Gastroesophageal sphincter (tissue), 4 donors: ENCODE measurements at regions not wholly inside any gene's neighbourhood (a gene's known extent, or its start where the extent isn't known, plus 50 kb on each side); places are given as distances from the start of the nearest gene placed in this dataset.

Experiments used
- ATAC-seq: fragments of 150-250 bp; one replicate; pipeline ENCODE4 v1.9.1; 2016; ENCODE audit warnings: mild to moderate bottlenecking, moderate library complexity
- H3K27ac ChIP-seq, 4 donors: fragments of 200-600 bp; sonication (generic) in 3 of 4; 1 replicate in 3 of 4; 2 replicates in 1 of 4; pipeline ENCODE4 v1.5.1; 2016 to 2019
- H3K27me3 ChIP-seq: fragments of 200-600 bp; sonication (generic); one replicate; pipeline ENCODE4 v1.5.1; 2019
- H3K36me3 ChIP-seq, 2 donors: fragments of 200-600 bp; sonication (generic); one replicate each; pipeline ENCODE4 v1.5.1; 2019; ENCODE audit warnings: control low read depth in 1 of 2
- H3K4me1 ChIP-seq, 3 donors: fragments of 200-600 bp; sonication (generic); 1 replicate in 2 of 3; 2 replicates in 1 of 3; pipeline ENCODE4 v1.5.1; 2016 to 2019; ENCODE audit warnings: control low read depth in 2 of 3
- H3K4me3 ChIP-seq, 2 donors: fragments of 200-600 bp; sonication (generic); one replicate each; pipeline ENCODE4 v1.5.1; 2019; ENCODE audit warnings: mild to moderate bottlenecking in 1 of 2, moderate library complexity in 1 of 2
- H3K9me3 ChIP-seq, 3 donors: fragments of 200-600 bp; sonication (generic); one replicate each; pipeline ENCODE4 v1.5.1; 2017 to 2019; ENCODE audit warnings: control low read depth in 2 of 3
- CTCF ChIP-seq, 4 experiments: fragments of 200-600 bp in 2 of 4; fragments of 450-650 bp in 2 of 4; sonication (generic) in 1 of 4; IDR thresholded peaks; one replicate each; pipeline ENCODE4 v1.5.1; 2017 to 2019; ENCODE audit warnings: antibody characterized with exemption in 4 of 4, mild to moderate bottlenecking in 2 of 4, moderate library complexity in 2 of 4
- EP300 ChIP-seq: sonication (generic); formaldehyde crosslinking; IDR thresholded peaks from one replicate; pipeline ENCODE4 v1.6.1; 2017; ENCODE audit warnings: antibody characterized with exemption, mild to moderate bottlenecking
- POLR2A ChIP-seq, 2 donors: fragments of 450-650 bp; IDR thresholded peaks; one replicate each; pipeline ENCODE4 v1.6.1; 2017; ENCODE audit warnings: antibody characterized with exemption in 2 of 2, mild to moderate bottlenecking in 2 of 2, moderate library complexity in 1 of 2
- POLR2AphosphoS5 ChIP-seq: sonication (generic); formaldehyde crosslinking; IDR thresholded peaks from one replicate; pipeline ENCODE4 v1.6.1; 2017; ENCODE audit warnings: antibody characterized with exemption
- WGBS, 2 donors: methylation state at CpG; one replicate each; pipeline ENCODE4 v1.1.5; 2018; ENCODE audit warnings: low coverage in 1 of 2; 5-methylcytosine and 5-hydroxymethylcytosine counted together

- no peak for ATAC-seq
- H3K27me3 ChIP-seq = peaks cover 41% of the 10 kb centered on the region
Measured at GRCh38 chr2:3971652-3972192, 268.3 kb downstream of the DCDC2C start.

GRCh38 chr2:3972377-3972776, 269.0 kb downstream of the DCDC2C start:
- no peaks in the 10 kb centered on the region for H3K9me3 ChIP-seq
- H3K4me1 ChIP-seq = no peaks in the 10 kb centered on the region
- 71 to 90% methylated on average over 2 to 5 of the region's 9 CpGs for WGBS, 2 donors
- ATAC-seq = no peak
- H3K27me3 ChIP-seq = peaks cover 41% of the 10 kb centered on the region
- no peak for TF ChIP-seq EP300
- TF ChIP-seq POLR2A (IDR thresholded peaks at IDR 0.05) = no peak
- TF ChIP-seq CTCF (IDR thresholded peaks at IDR 0.05) = no peak
- TF ChIP-seq POLR2AphosphoS5 = no peak
- H3K36me3 ChIP-seq = no peaks in the 10 kb centered on the region
- H3K27ac ChIP-seq = no peak overlapping the region
- no peak overlapping the region for H3K4me3 ChIP-seq

More at GRCh38 chr2:3971652-3972192, 268.3 kb downstream of the DCDC2C start:
- Histone ChIP-seq H3K4me1 (no peaks in the 10 kb centered on the region), H3K9me3 (no peaks in the 10 kb centered on the region), H3K27ac (no peak overlapping the region), H3K36me3 (no peaks in the 10 kb centered on the region), H3K4me3 (no peak overlapping the region)
- 90 to 95% methylated on average over 4 of the region's 4 CpGs for WGBS, 2 donors
- TF ChIP-seq POLR2A (IDR thresholded peaks at IDR 0.05) = no peak
- no peak for TF ChIP-seq CTCF (IDR thresholded peaks at IDR 0.05)
- TF ChIP-seq POLR2AphosphoS5 = no peak
- TF ChIP-seq EP300 = no peak

- no peak overlapping the region for H3K27ac ChIP-seq
- no peaks in the 10 kb centered on the region for H3K4me1 ChIP-seq
- no peaks in the 10 kb centered on the region for H3K36me3 ChIP-seq
- H3K9me3 ChIP-seq = peaks cover 0 to 10% (median 0%) of the 10 kb centered on the region in 3 donors
- peaks cover 30% of the 10 kb centered on the region for H3K27me3 ChIP-seq
- WGBS, 2 donors = 60 to 75% methylated on average over 1 to 2 of the region's 3 CpGs
- TF ChIP-seq CTCF (IDR thresholded peaks at IDR 0.05) = no peak
- ATAC-seq = no peak
- no peak overlapping the region for H3K4me3 ChIP-seq
Measured at GRCh38 chr2:3974765-3975164, 271.4 kb downstream of the DCDC2C start.

- Histone ChIP-seq H3K4me1 (no peaks in the 10 kb centered on the region), H3K9me3 (peaks cover 0 to 16% (median 0%) of the 10 kb centered on the region in 3 donors), H3K27ac (no peak overlapping the region), H3K27me3 (no peaks in the 10 kb centered on the region), H3K36me3 (no peaks in the 10 kb centered on the region), H3K4me3 (no peak overlapping the region)
- TF ChIP-seq CTCF (IDR thresholded peaks at IDR 0.05) = no peak
- no peak for TF ChIP-seq POLR2A (IDR thresholded peaks at IDR 0.05)
- ATAC-seq = no peak
- WGBS, 2 donors = 72 to 77% methylated on average over 7 to 8 of the region's 9 CpGs
Measured at GRCh38 chr2:3981446-3981987, 278.1 kb downstream of the DCDC2C start.

GRCh38 chr2:3982160-3982559, 278.8 kb downstream of the DCDC2C start:
- Histone ChIP-seq H3K36me3 (no peaks in the 10 kb centered on the region), H3K4me1 (no peaks in the 10 kb centered on the region), H3K27me3 (no peaks in the 10 kb centered on the region), H3K9me3 (peaks cover 0 to 16% (median 0%) of the 10 kb centered on the region in 3 donors), H3K27ac (no peak overlapping the region), H3K4me3 (no peak overlapping the region)
- no peak for ATAC-seq
- WGBS, 2 donors = 78% methylated on average over 2 of the region's 2 CpGs; no CpG with 5 or more reads in 1 of the 2 donors
- TF ChIP-seq EP300 (no peak), CTCF (IDR thresholded peaks at IDR 0.05) (no peak), POLR2AphosphoS5 (no peak), POLR2A (IDR thresholded peaks at IDR 0.05) (no peak)
